CD14-positive monocyte (primary cell): ENCODE measurements at regions not wholly inside any gene's neighbourhood (a gene's known extent, or its start where the extent isn't known, plus 50 kb on each side); places are given as distances from the start of the nearest gene placed in this dataset.

Experiments
- DNase-seq, 3 donors: peaks; one replicate each; pipeline ENCODE4 v3.0.0-alpha.2; 2011 to 2022
- H2AFZ ChIP-seq: 2 replicates; pipeline ENCODE4 v1.6.0; 2012; ENCODE audit warnings: mild to moderate bottlenecking, low read depth, low read length, inconsistent platforms; ENCODE audit not compliant: insufficient read depth, poor library complexity, severe bottlenecking
- H3K27ac ChIP-seq, 2 donors: 1 replicate in 1 of 2; 2 replicates in 1 of 2; pipeline ENCODE4 v1.5.1; 2012 to 2013; ENCODE audit warnings: low read length in 2 of 2, control low read depth in 1 of 2, inconsistent platforms in 1 of 2, low read depth in 1 of 2, mild to moderate bottlenecking in 1 of 2
- H3K27me3 ChIP-seq, 2 donors: one replicate each; pipeline versions ENCODE4 v1.6.0 to v1.6.1; 2011 to 2013; ENCODE audit warnings: low read length in 2 of 2; ENCODE audit not compliant: control insufficient read depth in 2 of 2, insufficient read depth in 2 of 2
- H3K36me3 ChIP-seq, 2 donors: replicated peaks in 1 of 2; 1 replicate in 1 of 2; 2 replicates in 1 of 2; pipeline versions ENCODE4 v1.5.1 to v1.6.1; 2012 to 2013; ENCODE audit warnings: low read length in 2 of 2, control low read depth in 1 of 2, inconsistent platforms in 1 of 2, mild to moderate bottlenecking in 1 of 2; ENCODE audit not compliant: insufficient read depth in 2 of 2, control insufficient read depth in 1 of 2
- H3K4me1 ChIP-seq, 2 donors: 1 replicate in 1 of 2; 2 replicates in 1 of 2; pipeline versions ENCODE4 v1.5.1 to v1.6.1; 2012 to 2013; ENCODE audit warnings: low read length in 2 of 2, control low read depth in 1 of 2, inconsistent platforms in 1 of 2, mild to moderate bottlenecking in 1 of 2, moderate library complexity in 1 of 2; ENCODE audit not compliant: insufficient read depth in 2 of 2, control insufficient read depth in 1 of 2
- H3K4me2 ChIP-seq: replicated peaks from 2 replicates; pipeline ENCODE3; 2012; ENCODE audit warnings: low read length, moderate library complexity, mild to moderate bottlenecking; ENCODE audit not compliant: poor library complexity, severe bottlenecking; ENCODE audit errors: extremely low read depth
- H3K4me3 ChIP-seq, 3 experiments: fragments of 200-600 bp in 1 of 3; sonication (generic) in 1 of 3; replicated peaks in 1 of 3; 1 replicate in 2 of 3; 2 replicates in 1 of 3; pipeline ENCODE4 v1.5.1; 2011 to 2013; ENCODE audit warnings: low read length in 3 of 3, mild to moderate bottlenecking in 3 of 3, control low read depth in 2 of 3, low read depth in 2 of 3, inconsistent platforms in 1 of 3, moderate library complexity in 1 of 3
- H3K79me2 ChIP-seq: 2 replicates; pipeline ENCODE4 v1.6.0; 2012; ENCODE audit warnings: mild to moderate bottlenecking, control low read depth, inconsistent platforms, low read length, moderate library complexity; ENCODE audit not compliant: insufficient read depth
- H3K9ac ChIP-seq: 2 replicates; pipeline ENCODE4 v1.6.0; 2017; ENCODE audit warnings: low read length, mild to moderate bottlenecking; ENCODE audit not compliant: insufficient read depth, poor library complexity, severe bottlenecking
- H3K9me3 ChIP-seq, 2 donors: replicated peaks in 1 of 2; 1 replicate in 1 of 2; 2 replicates in 1 of 2; pipeline versions ENCODE4 v1.5.1 to v1.6.1; 2012 to 2013; ENCODE audit warnings: low read length in 2 of 2, control low read depth in 1 of 2; ENCODE audit not compliant: control insufficient read depth in 1 of 2, insufficient read depth in 1 of 2
- H4K20me1 ChIP-seq: 2 replicates; pipeline ENCODE4 v1.6.0; 2012; ENCODE audit warnings: mild to moderate bottlenecking, low read length, control low read depth, moderate library complexity; ENCODE audit not compliant: insufficient read depth
- H3K27ac Mint-ChIP-seq, 7 donors: one replicate each; pipeline ENCODE4 v1.8.0; 2020; ENCODE audit warnings: mild to moderate bottlenecking in 7 of 7, mixed read lengths in 7 of 7, moderate library complexity in 6 of 7, inconsistent platforms in 2 of 7
- H3K27me3 Mint-ChIP-seq, 3 donors: one replicate each; pipeline ENCODE4 v1.8.0; 2021 to 2022; ENCODE audit warnings: low read depth in 3 of 3, mild to moderate bottlenecking in 3 of 3, mixed read lengths in 3 of 3, moderate library complexity in 3 of 3, inconsistent platforms in 1 of 3
- H3K36me3 Mint-ChIP-seq, 2 donors: one replicate each; pipeline ENCODE4 v1.8.0; 2020; ENCODE audit warnings: mixed read lengths in 2 of 2, inconsistent platforms in 1 of 2, mild to moderate bottlenecking in 1 of 2
- H3K4me1 Mint-ChIP-seq: one replicate; pipeline ENCODE4 v1.8.0; 2020; ENCODE audit warnings: mild to moderate bottlenecking, mixed read lengths
- H3K4me3 Mint-ChIP-seq, 2 donors: one replicate each; pipeline ENCODE4 v1.8.0; 2020; ENCODE audit warnings: mild to moderate bottlenecking in 2 of 2, mixed read lengths in 2 of 2, moderate library complexity in 1 of 2
- H3K9me3 Mint-ChIP-seq, 7 donors: one replicate each; pipeline ENCODE4 v1.8.0; 2020 to 2022; ENCODE audit warnings: mixed read lengths in 7 of 7, mild to moderate bottlenecking in 6 of 7, moderate library complexity in 6 of 7, inconsistent platforms in 2 of 7
- WGBS: methylation state at CpG from one replicate; pipeline ENCODE4 v1.1.5; 2013; ENCODE audit warnings: missing lambda C conversion rate; ENCODE audit not compliant: insufficient coverage; 5-methylcytosine and 5-hydroxymethylcytosine counted together
- intact Hi-C, 2 donors: fragments of 100-400 bp; cut with micrococcal nuclease; formaldehyde crosslinking; loops; one replicate each; pipeline versions ENCODE4 v1.15.0 to v1.15.1; 2023
- TF ChIP-seq, protein P1 (sequence below): fragments of 200-600 bp; IDR thresholded peaks from one replicate; pipeline ENCODE4 v1.8.0; 2022; ENCODE audit warnings: antibody characterized with exemption, mild to moderate bottlenecking

DNA sequence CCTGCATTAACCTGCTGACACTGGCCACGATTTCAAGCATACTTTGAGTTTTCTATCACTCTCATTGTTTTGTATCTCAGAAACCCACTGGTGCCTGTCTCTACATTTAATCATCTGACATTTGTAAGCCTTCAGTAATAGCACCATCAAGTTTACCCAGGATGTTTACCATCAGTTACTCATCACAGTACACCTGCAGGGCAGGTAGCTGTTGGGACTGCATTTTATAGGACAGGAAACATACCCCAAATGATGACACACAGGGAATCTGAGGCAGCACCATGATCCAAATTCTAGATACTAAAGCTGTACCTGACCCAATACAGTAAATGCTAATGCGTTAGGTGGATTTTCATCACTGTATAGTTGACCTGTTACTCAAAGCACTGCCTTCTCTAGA lies 114.2 kb downstream of the FEM1C start:
- TF ChIP-seq, protein P1, sequence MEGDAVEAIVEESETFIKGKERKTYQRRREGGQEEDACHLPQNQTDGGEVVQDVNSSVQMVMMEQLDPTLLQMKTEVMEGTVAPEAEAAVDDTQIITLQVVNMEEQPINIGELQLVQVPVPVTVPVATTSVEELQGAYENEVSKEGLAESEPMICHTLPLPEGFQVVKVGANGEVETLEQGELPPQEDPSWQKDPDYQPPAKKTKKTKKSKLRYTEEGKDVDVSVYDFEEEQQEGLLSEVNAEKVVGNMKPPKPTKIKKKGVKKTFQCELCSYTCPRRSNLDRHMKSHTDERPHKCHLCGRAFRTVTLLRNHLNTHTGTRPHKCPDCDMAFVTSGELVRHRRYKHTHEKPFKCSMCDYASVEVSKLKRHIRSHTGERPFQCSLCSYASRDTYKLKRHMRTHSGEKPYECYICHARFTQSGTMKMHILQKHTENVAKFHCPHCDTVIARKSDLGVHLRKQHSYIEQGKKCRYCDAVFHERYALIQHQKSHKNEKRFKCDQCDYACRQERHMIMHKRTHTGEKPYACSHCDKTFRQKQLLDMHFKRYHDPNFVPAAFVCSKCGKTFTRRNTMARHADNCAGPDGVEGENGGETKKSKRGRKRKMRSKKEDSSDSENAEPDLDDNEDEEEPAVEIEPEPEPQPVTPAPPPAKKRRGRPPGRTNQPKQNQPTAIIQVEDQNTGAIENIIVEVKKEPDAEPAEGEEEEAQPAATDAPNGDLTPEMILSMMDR = no peak
- DNase-seq = no peak
- intact Hi-C loops = no loop called here
- no peaks in the 10 kb centered on the region for H3K36me3 ChIP-seq
- WGBS = 83% methylated on average over 2 of the region's 2 CpGs
- H3K4me1 ChIP-seq = no peaks in the 10 kb centered on the region
- H3K79me2 ChIP-seq = no peaks in the 10 kb centered on the region
- no peak overlapping the region for H3K4me3 ChIP-seq
- peaks cover 2 to 5% of the 10 kb centered on the region in 2 donors for H3K27me3 ChIP-seq
- H3K36me3 Mint-ChIP-seq = no peaks in the 10 kb centered on the region
- H3K27ac ChIP-seq = no peak overlapping the region
- H4K20me1 ChIP-seq = no peaks in the 10 kb centered on the region
- H3K9ac ChIP-seq = no peak overlapping the region
- no peaks in the 10 kb centered on the region for H3K9me3 ChIP-seq
- no peaks in the 10 kb centered on the region for H3K4me1 Mint-ChIP-seq
- H3K4me3 Mint-ChIP-seq = no peak overlapping the region
- no peak overlapping the region for H3K4me2 ChIP-seq
- H3K27me3 Mint-ChIP-seq = peaks cover 0 to 14% (median 13%) of the 10 kb centered on the region in 3 donors
- H3K27ac Mint-ChIP-seq = no peak overlapping the region
- peaks cover 0 to 9% (median 2%) of the 10 kb centered on the region in 7 donors for H3K9me3 Mint-ChIP-seq
- no peak overlapping the region for H2AFZ ChIP-seq

DNA sequence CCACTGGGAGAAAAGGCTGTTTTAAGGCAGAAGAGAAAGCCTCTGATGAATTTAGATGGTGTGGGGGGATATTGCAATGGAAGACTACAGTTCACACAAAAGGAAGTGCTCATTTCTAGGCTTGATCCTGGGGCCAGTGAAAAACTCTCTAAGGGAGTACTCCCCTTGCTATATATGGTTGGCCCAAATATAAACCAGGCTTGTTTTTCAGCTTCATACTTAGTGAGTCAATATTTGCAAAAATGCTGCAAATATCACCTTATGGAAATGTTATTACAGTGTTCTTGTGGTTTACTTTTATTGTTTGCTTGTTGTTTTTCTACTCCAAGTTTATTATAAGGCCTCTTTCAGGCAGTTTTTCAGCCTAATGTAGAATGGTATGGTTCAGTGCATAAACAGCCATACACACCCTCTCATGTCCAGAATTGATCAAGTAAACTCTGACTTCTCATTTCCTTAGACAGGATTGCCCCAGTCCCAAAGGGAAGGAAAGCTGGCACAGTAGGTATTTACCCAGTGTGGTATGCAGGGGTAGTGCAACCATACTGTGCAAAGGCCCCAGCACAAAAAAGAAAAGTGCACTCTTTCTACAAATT lies 115.1 kb downstream of the FEM1C start:
- peaks cover 2 to 5% of the 10 kb centered on the region in 2 donors for H3K27me3 ChIP-seq
- no peak overlapping the region for H3K27ac ChIP-seq
- Mint-ChIP-seq H3K4me1 (no peaks in the 10 kb centered on the region), H3K27me3 (peaks cover 0 to 14% (median 11%) of the 10 kb centered on the region in 3 donors), H3K4me3 (no peak overlapping the region), H3K36me3 (no peaks in the 10 kb centered on the region), H3K27ac (no peak overlapping the region), H3K9me3 (peaks cover 0 to 9% (median 2%) of the 10 kb centered on the region in 7 donors)
- no peak overlapping the region for H2AFZ ChIP-seq
- no peaks in the 10 kb centered on the region for H3K9me3 ChIP-seq
- intact Hi-C loops = no loop called here
- no peak overlapping the region for H3K4me2 ChIP-seq
- H3K79me2 ChIP-seq = no peaks in the 10 kb centered on the region
- H3K36me3 ChIP-seq = no peaks in the 10 kb centered on the region
- H3K4me1 ChIP-seq = no peaks in the 10 kb centered on the region
- no peak for DNase-seq
- TF ChIP-seq, protein P1 = no peak
- H3K9ac ChIP-seq = no peak overlapping the region
- no peak overlapping the region for H3K4me3 ChIP-seq
- H4K20me1 ChIP-seq = no peaks in the 10 kb centered on the region
